GM12878 (cell line): ENCODE measurements at regions not wholly inside any gene's neighbourhood (a gene's known extent, or its start where the extent isn't known, plus 50 kb on each side); places are given as distances from the start of the nearest gene placed in this dataset.

ENCODE experiments used
- ATAC-seq: fragments of 200-7000 bp; cut with Tn5 transposase; 3 replicates; pipeline ENCODE4 v1.9.1; 2020; ENCODE audit warnings: mild to moderate bottlenecking, moderate library complexity
- BruUV-seq: library from RNA; stranded (reverse); fragments of 400-500 nt; replicated peaks from 2 replicates; lab custom pipeline; 2021; lab: Mats Ljungman, UMichigan
- CTCF ChIA-PET: fragments of 300-600 bp; sonication (Branson Sonifier 250); formaldehyde crosslinking; extraction: SDS; loops from one replicate; lab custom pipeline; 2021; ENCODE audit warnings: inconsistent platforms; lab: Yijun Ruan, JAX
- POLR2A ChIA-PET: fragments of 350-600 bp; formaldehyde crosslinking; extraction: SDS; loops from one replicate; lab custom pipeline; 2021; ENCODE audit warnings: inconsistent platforms; lab: Charles Lee
- RAD21 ChIA-PET: fragments of 300-600 bp; sonication (Branson Sonifier 250); formaldehyde crosslinking; loops from one replicate; lab custom pipeline; 2023; ENCODE audit warnings: antibody characterized with exemption; ENCODE audit not compliant: unreplicated experiment; lab: Charles Lee
- SMC1A ChIA-PET: fragments of 300-600 bp; sonication (Branson Sonifier 250); formaldehyde crosslinking; loops from one replicate; lab custom pipeline; 2023; ENCODE audit not compliant: unreplicated experiment, uncharacterized antibody; lab: Charles Lee
- DNase-seq: peaks from one replicate; pipeline ENCODE4 v3.0.0-alpha.2; 2011; ENCODE audit warnings: low read depth, low spot score
- FAIRE-seq: peaks from 3 replicates; lab custom pipeline; 2011; peaks lifted over from hg19 to GRCh38; lab: Jason Lieb, UNC
- H2AFZ ChIP-seq: 2 replicates; pipeline ENCODE4 v1.6.0; 2011; ENCODE audit warnings: low read depth, low read length, control low read depth; ENCODE audit not compliant: control insufficient read depth
- H3K27ac ChIP-seq: 2 replicates; pipeline ENCODE4 v1.5.1; 2011; ENCODE audit warnings: control low read depth; ENCODE audit not compliant: control insufficient read depth, insufficient read depth
- H3K27me3 ChIP-seq, 2 experiments: replicated peaks in 1 of 2; 2 replicates each; pipeline versions ENCODE4 v1.6.0 to v1.6.1; 2011; ENCODE audit warnings: low read length in 1 of 2; ENCODE audit not compliant: control insufficient read depth in 2 of 2, insufficient read depth in 2 of 2
- H3K36me3 ChIP-seq, 2 experiments: 2 replicates each; pipeline ENCODE4 v1.5.1; 2011; ENCODE audit warnings: low read length in 1 of 2; ENCODE audit not compliant: control insufficient read depth in 2 of 2, insufficient read depth in 2 of 2
- H3K4me1 ChIP-seq: 2 replicates; pipeline ENCODE4 v1.6.1; 2011; ENCODE audit warnings: mild to moderate bottlenecking, low read length, moderate library complexity, mixed read lengths; ENCODE audit not compliant: control insufficient read depth, insufficient read depth
- H3K4me2 ChIP-seq: 2 replicates; pipeline ENCODE4 v1.6.0; 2011; ENCODE audit warnings: control low read depth; ENCODE audit not compliant: control insufficient read depth, insufficient read depth
- H3K4me3 ChIP-seq: fragments of 200-600 bp; sonication (generic); 2 replicates; pipeline ENCODE4 v1.5.1; 2016
- H3K79me2 ChIP-seq: 2 replicates; pipeline ENCODE4 v1.6.0; 2011; ENCODE audit warnings: low read length; ENCODE audit not compliant: control insufficient read depth, insufficient read depth
- H3K9ac ChIP-seq: 2 replicates; pipeline ENCODE4 v1.8.0; 2011; ENCODE audit warnings: low read length, control low read depth, mixed read lengths; ENCODE audit not compliant: control insufficient read depth, insufficient read depth
- H3K9me3 ChIP-seq: replicated peaks from 3 replicates; pipeline ENCODE4 v1.5.1; 2011; ENCODE audit warnings: mild to moderate bottlenecking, low read length; ENCODE audit not compliant: control insufficient read depth, insufficient read depth
- H4K20me1 ChIP-seq: 2 replicates; pipeline ENCODE4 v1.6.0; 2011; ENCODE audit not compliant: control insufficient read depth, insufficient read depth
- E2F4 ChIP-seq: IDR thresholded peaks from 2 replicates; pipeline ENCODE4 v1.6.1; 2012; ENCODE audit warnings: low read depth, low read length, improper control_type of control experiment
- E2F8 ChIP-seq: fragments of 450-650 bp; IDR thresholded peaks from 2 replicates; pipeline ENCODE4 v1.6.1; 2018; ENCODE audit warnings: mild to moderate bottlenecking, low read depth, moderate library complexity; ENCODE audit not compliant: partially characterized antibody
- FOXM1 ChIP-seq: IDR thresholded peaks from 2 replicates; pipeline ENCODE4 v1.6.1; 2012; ENCODE audit warnings: low read depth, mild to moderate bottlenecking, inconsistent platforms, low read length, moderate library complexity
- GABPA ChIP-seq: IDR thresholded peaks from 2 replicates; pipeline ENCODE4 v1.6.1; 2014; ENCODE audit warnings: antibody characterized with exemption, low read depth, mild to moderate bottlenecking, inconsistent platforms
- KDM1A ChIP-seq: fragments of 200-600 bp; sonication (generic); IDR thresholded peaks from 2 replicates; pipeline ENCODE4 v1.6.1; 2016; ENCODE audit warnings: borderline replicate concordance
- NR2F1 ChIP-seq: fragments of 450-650 bp; conservative IDR thresholded peaks from 2 replicates; pipeline ENCODE4 v1.6.1; 2017; ENCODE audit warnings: mild to moderate bottlenecking
- RAD21 ChIP-seq: IDR thresholded peaks from 2 replicates; pipeline ENCODE4 v1.6.1; 2011; ENCODE audit warnings: mild to moderate bottlenecking, low read depth, low read length, moderate library complexity; ENCODE audit not compliant: insufficient read depth
- SIN3A ChIP-seq: IDR thresholded peaks from 2 replicates; pipeline ENCODE4 v1.6.1; 2012; ENCODE audit warnings: low read depth, low read length, improper control_type of control experiment
- SMAD1 ChIP-seq: fragments of 450-650 bp; IDR thresholded peaks from 2 replicates; pipeline ENCODE4 v1.6.1; 2018; ENCODE audit warnings: mild to moderate bottlenecking, low read depth; ENCODE audit not compliant: partially characterized antibody
- TCF12 ChIP-seq: IDR thresholded peaks from 2 replicates; pipeline ENCODE4 v1.6.1; 2011; ENCODE audit warnings: low read depth, mild to moderate bottlenecking, low read length
- TCF3 ChIP-seq: IDR thresholded peaks from 2 replicates; pipeline ENCODE4 v1.6.1; 2012; ENCODE audit warnings: low read depth, mild to moderate bottlenecking, low read length, borderline replicate concordance; ENCODE audit not compliant: insufficient read depth
- WGBS: methylation state at CpG from one replicate; pipeline ENCODE4 v1.1.6; 2016; ENCODE audit warnings: low lambda C conversion rate; ENCODE audit not compliant: insufficient replicate concordance, insufficient coverage; ENCODE audit errors: missing lambda C conversion rate; 5-methylcytosine and 5-hydroxymethylcytosine counted together
- in situ Hi-C: fragments of 300-500 bp; cut with MboI; formaldehyde crosslinking; loops from 9 replicates; pipeline ENCODE4 v1.14.3; 2018; ENCODE audit warnings: mixed read lengths
- intact Hi-C: fragments of 100-400 bp; cut with micrococcal nuclease; formaldehyde crosslinking; loops from one replicate; pipeline ENCODE4 v1.14.2; 2022; ENCODE audit not compliant: unreplicated experiment

GRCh38 chr6:170226647-170227046 is 64.2 kb downstream of the DLL1 start:
- SMC1A ChIA-PET, result no interaction called here
- H3K9me3 ChIP-seq, result no peaks in the 10 kb centered on the region
- FAIRE-seq, result no peak
- POLR2A ChIA-PET, result no interaction called here
- no peak overlapping the region for H3K27ac ChIP-seq
- H3K79me2 ChIP-seq, result no peaks in the 10 kb centered on the region
- BruUV-seq, result no TSS peak
- RAD21 ChIA-PET, result no interaction called here
- ATAC-seq, result no peak
- CTCF ChIA-PET, result no interaction called here
- H3K4me3 ChIP-seq, result no peak overlapping the region
- H3K9ac ChIP-seq, result no peak overlapping the region
- no peak overlapping the region for H3K4me2 ChIP-seq
- H4K20me1 ChIP-seq, result 0 out of 2 replicates have a peak, but pooled peaks cover 2% of the 10 kb centered on the region
- DNase-seq, result no peak
- 40% methylated on average over 9 of the region's 9 CpGs for WGBS
- intact Hi-C loops, result no loop called here
- in situ Hi-C loops, result no loop called here
- no peak overlapping the region for H2AFZ ChIP-seq
- TF ChIP-seq E2F8, result no peak
- TF ChIP-seq FOXM1, result no peak
- no peak for TF ChIP-seq E2F4
- no peak for TF ChIP-seq NR2F1
- TF ChIP-seq TCF12, result no peak
- TF ChIP-seq SMAD1, result no peak
- no peak for TF ChIP-seq KDM1A
- no peak for TF ChIP-seq SIN3A
- no peak for TF ChIP-seq TCF3
- no peak for TF ChIP-seq GABPA
- no peak for TF ChIP-seq RAD21
- H3K4me1 ChIP-seq, result no peaks in the 10 kb centered on the region
- H3K27me3 ChIP-seq, result no peaks in the 10 kb centered on the region
- H3K36me3 ChIP-seq, result no peaks in the 10 kb centered on the region
